IMR-90 (cell line): ENCODE measurements at regions not wholly inside any gene's neighbourhood (a gene's known extent, or its start where the extent isn't known, plus 50 kb on each side); places are given as distances from the start of the nearest gene placed in this dataset.

ENCODE experiments used
- ATAC-seq: fragments of 200-7000 bp; cut with Tn5 transposase; 2 replicates; pipeline ENCODE4 v1.9.1; 2020; ENCODE audit warnings: low read depth, mild to moderate bottlenecking, moderate library complexity
- BruUV-seq: library from RNA; stranded (reverse); fragments of 400-500 nt; replicated peaks from 2 replicates; lab custom pipeline; 2021; lab: Mats Ljungman, UMichigan
- CTCF ChIA-PET: fragments of 300-600 bp; formaldehyde crosslinking; extraction: SDS; loops from one replicate; lab custom pipeline; 2021; ENCODE audit warnings: antibody characterized with exemption; lab: Yijun Ruan, JAX
- POLR2A ChIA-PET: fragments of 300-600 bp; sonication (Branson Sonifier 250); formaldehyde crosslinking; loops from one replicate; lab custom pipeline; 2022; ENCODE audit warnings: antibody characterized with exemption; ENCODE audit not compliant: unreplicated experiment; lab: Charles Lee
- DNase-seq: peaks from one replicate; pipeline ENCODE4 v3.0.0; 2013
- H2AFZ ChIP-seq: replicated peaks from 2 replicates; pipeline ENCODE3; 2013; ENCODE audit warnings: low read length, mild to moderate bottlenecking; ENCODE audit not compliant: poor library complexity
- H2AK5ac ChIP-seq: 2 replicates; pipeline ENCODE4 v1.6.1; 2013; ENCODE audit warnings: low read depth, low read length, inconsistent platforms
- H2AK9ac ChIP-seq: replicated peaks from 2 replicates; pipeline ENCODE3; 2013; ENCODE audit warnings: mild to moderate bottlenecking, low read depth, low read length, moderate library complexity; ENCODE audit not compliant: poor library complexity
- H2BK120ac ChIP-seq: 2 replicates; pipeline ENCODE4 v1.6.1; 2013; ENCODE audit warnings: low read depth, low read length, inconsistent platforms
- H2BK15ac ChIP-seq: 3 replicates; pipeline ENCODE4 v1.6.1; 2013; ENCODE audit warnings: low read depth, low read length, inconsistent platforms
- H2BK20ac ChIP-seq: 2 replicates; pipeline ENCODE4 v1.6.1; 2013; ENCODE audit warnings: low read depth, mild to moderate bottlenecking, inconsistent platforms, low read length, moderate library complexity
- H2BK5ac ChIP-seq: 2 replicates; pipeline ENCODE4 v1.6.1; 2013; ENCODE audit warnings: mild to moderate bottlenecking, low read depth, low read length, inconsistent platforms; ENCODE audit not compliant: poor library complexity, severe bottlenecking
- H3K14ac ChIP-seq: replicated peaks from 2 replicates; pipeline ENCODE4 v1.6.1; 2013; ENCODE audit warnings: low read depth, low read length, inconsistent platforms
- H3K18ac ChIP-seq: 2 replicates; pipeline ENCODE4 v1.6.1; 2013; ENCODE audit warnings: low read depth, low read length, control low read depth
- H3K23ac ChIP-seq: 2 replicates; pipeline ENCODE4 v1.6.1; 2013; ENCODE audit warnings: low read depth, low read length, inconsistent platforms
- H3K27ac ChIP-seq: 2 replicates; pipeline ENCODE4 v1.5.1; 2013; ENCODE audit warnings: mild to moderate bottlenecking, control low read depth, low read length; ENCODE audit not compliant: insufficient read depth
- H3K27me3 ChIP-seq: 2 replicates; pipeline ENCODE4 v1.6.1; 2013; ENCODE audit warnings: low read length; ENCODE audit not compliant: control insufficient read depth, insufficient read depth
- H3K36me3 ChIP-seq: 2 replicates; pipeline ENCODE4 v1.6.1; 2013; ENCODE audit warnings: low read length, mixed read lengths; ENCODE audit not compliant: control insufficient read depth, insufficient read depth
- H3K4ac ChIP-seq: 2 replicates; pipeline ENCODE4 v1.6.1; 2013; ENCODE audit warnings: low read depth, low read length, inconsistent platforms
- H3K4me1 ChIP-seq: 2 replicates; pipeline ENCODE4 v1.6.1; 2013; ENCODE audit warnings: low read length, mixed read lengths; ENCODE audit not compliant: control insufficient read depth, insufficient read depth
- H3K4me2 ChIP-seq: 2 replicates; pipeline ENCODE4 v1.6.1; 2013; ENCODE audit warnings: low read depth, mild to moderate bottlenecking, control low read depth, low read length, moderate library complexity
- H3K4me3 ChIP-seq: 2 replicates; pipeline ENCODE4 v1.5.1; 2013; ENCODE audit warnings: low read depth, mild to moderate bottlenecking, control low read depth, low read length, moderate library complexity; ENCODE audit not compliant: insufficient read depth
- H3K56ac ChIP-seq: 2 replicates; pipeline ENCODE4 v1.6.1; 2013; ENCODE audit warnings: low read length, inconsistent platforms; ENCODE audit not compliant: insufficient read depth; ENCODE audit errors: extremely low read depth
- H3K79me1 ChIP-seq, 2 experiments: 2 replicates each; pipeline ENCODE4 v1.6.1; 2013; ENCODE audit warnings: low read length in 2 of 2, inconsistent platforms in 1 of 2, low read depth in 1 of 2
- H3K9ac ChIP-seq: 2 replicates; pipeline ENCODE4 v1.6.1; 2013; ENCODE audit warnings: low read depth, low read length, control low read depth
- H3K9me1 ChIP-seq: 2 replicates; pipeline ENCODE4 v1.6.1; 2013; ENCODE audit warnings: low read length, inconsistent platforms; ENCODE audit not compliant: insufficient read depth
- H3K9me3 ChIP-seq: 2 replicates; pipeline ENCODE4 v1.6.1; 2013; ENCODE audit warnings: low read length; ENCODE audit not compliant: control insufficient read depth, insufficient read depth
- H4K20me1 ChIP-seq: 2 replicates; pipeline ENCODE4 v1.6.1; 2013; ENCODE audit warnings: low read length, inconsistent platforms; ENCODE audit not compliant: insufficient read depth
- H4K5ac ChIP-seq: 2 replicates; pipeline ENCODE4 v1.6.1; 2013; ENCODE audit warnings: mild to moderate bottlenecking, low read depth, low read length, control low read depth
- H4K8ac ChIP-seq, 2 experiments: 2 replicates each; pipeline ENCODE4 v1.6.1; 2013; ENCODE audit warnings: low read depth in 2 of 2, low read length in 2 of 2, control low read depth in 1 of 2, inconsistent platforms in 1 of 2
- H4K91ac ChIP-seq: 2 replicates; pipeline ENCODE4 v1.6.1; 2013; ENCODE audit warnings: low read depth, low read length, inconsistent platforms; ENCODE audit not compliant: insufficient read depth
- CEBPB ChIP-seq: IDR thresholded peaks from 2 replicates; pipeline ENCODE4 v1.6.1; 2012; ENCODE audit warnings: low read depth, low read length, improper control_type of control experiment
- CHD1 ChIP-seq: IDR thresholded peaks from 2 replicates; pipeline ENCODE4 v1.6.1; 2012; ENCODE audit warnings: low read depth, low read length, improper control_type of control experiment
- NFE2L2 ChIP-seq: fragments of 150-350 bp; IDR thresholded peaks from 2 replicates; pipeline ENCODE4 v1.6.1; 2016; ENCODE audit warnings: low read depth, mild to moderate bottlenecking, low read length
- POLR2A ChIP-seq: IDR thresholded peaks from 2 replicates; pipeline ENCODE4 v1.6.1; 2012; ENCODE audit warnings: mild to moderate bottlenecking, low read depth, low read length
- WGBS, 2 experiments: methylation state at CpG; one replicate each; pipeline versions ENCODE4 v1.1.5 to v1.1.7; 2013; ENCODE audit warnings: missing lambda C conversion rate in 2 of 2; ENCODE audit not compliant: insufficient read length in 1 of 2; ENCODE audit errors: extremely low coverage in 2 of 2; 5-methylcytosine and 5-hydroxymethylcytosine counted together
- dilution Hi-C: fragments of 300-500 bp; cut with HindIII; formaldehyde crosslinking; loops from one replicate; pipeline ENCODE4 v1.14.3; 2018; ENCODE audit warnings: low sequenced_read_pairs; ENCODE audit not compliant: unreplicated experiment
- in situ Hi-C: fragments of 300-500 bp; cut with MboI; formaldehyde crosslinking; loops from 3 replicates; pipeline ENCODE4 v1.14.3; 2019; ENCODE audit warnings: low sequenced_read_pairs, inconsistent platforms, mixed read lengths
- intact Hi-C: fragments of 100-400 bp; cut with micrococcal nuclease; formaldehyde crosslinking; loops from 2 replicates; pipeline ENCODE4 v1.10.0; 2022
- TF ChIP-seq, protein P1 (sequence below): fragments of 150-350 bp; IDR thresholded peaks from 2 replicates; pipeline ENCODE4 v1.6.1; 2016; ENCODE audit warnings: low read depth, mild to moderate bottlenecking, low read length, moderate library complexity, borderline replicate concordance

DNA sequence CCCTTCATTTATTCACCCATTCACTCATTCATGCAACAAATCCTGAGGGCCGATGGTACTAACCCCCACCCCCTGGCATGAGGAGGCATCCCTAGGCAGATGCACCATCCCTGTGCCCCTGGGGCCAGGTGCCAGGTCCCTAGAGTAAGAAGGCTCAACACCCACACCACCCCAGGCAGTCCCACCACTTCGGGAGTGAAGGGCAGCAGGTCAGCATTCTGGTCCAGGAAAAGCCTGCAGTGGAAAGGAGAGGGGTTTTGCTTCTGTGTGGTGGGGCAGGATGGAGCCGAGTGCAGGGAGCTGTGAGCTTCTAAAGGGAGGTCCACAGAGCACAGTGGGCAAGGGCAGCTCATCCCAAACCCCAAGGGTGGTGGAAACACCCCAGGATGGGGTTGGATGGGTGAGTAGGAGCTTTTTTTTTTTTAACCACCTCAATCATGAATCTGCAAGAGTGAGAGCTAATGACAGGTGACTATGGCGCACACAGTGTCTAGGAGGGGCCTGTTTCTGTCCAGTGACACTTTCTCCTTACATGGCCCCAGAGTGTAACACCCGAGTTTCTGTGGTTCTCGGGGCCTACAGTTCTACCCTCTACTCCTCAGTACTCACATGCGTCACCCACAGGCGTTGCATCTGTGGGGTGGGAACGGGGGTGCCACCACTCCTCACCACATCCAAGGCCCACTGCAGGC is 414.3 kb downstream of the TMEM121 start:
- H3K4ac ChIP-seq = no peak overlapping the region
- H4K20me1 ChIP-seq = no peaks in the 10 kb centered on the region
- no peak overlapping the region for H2BK15ac ChIP-seq
- no peak overlapping the region for H2AFZ ChIP-seq
- H3K27me3 ChIP-seq = no peaks in the 10 kb centered on the region
- no peak overlapping the region for H2BK120ac ChIP-seq
- no peaks in the 10 kb centered on the region for H3K4me1 ChIP-seq
- peaks cover 47% of the 10 kb centered on the region for H3K9me3 ChIP-seq
- H2BK20ac ChIP-seq = no peak overlapping the region
- intact Hi-C loops (no loop called here), in situ Hi-C loops (no loop called here), dilution Hi-C loops (no loop called here)
- TF ChIP-seq, protein P1, sequence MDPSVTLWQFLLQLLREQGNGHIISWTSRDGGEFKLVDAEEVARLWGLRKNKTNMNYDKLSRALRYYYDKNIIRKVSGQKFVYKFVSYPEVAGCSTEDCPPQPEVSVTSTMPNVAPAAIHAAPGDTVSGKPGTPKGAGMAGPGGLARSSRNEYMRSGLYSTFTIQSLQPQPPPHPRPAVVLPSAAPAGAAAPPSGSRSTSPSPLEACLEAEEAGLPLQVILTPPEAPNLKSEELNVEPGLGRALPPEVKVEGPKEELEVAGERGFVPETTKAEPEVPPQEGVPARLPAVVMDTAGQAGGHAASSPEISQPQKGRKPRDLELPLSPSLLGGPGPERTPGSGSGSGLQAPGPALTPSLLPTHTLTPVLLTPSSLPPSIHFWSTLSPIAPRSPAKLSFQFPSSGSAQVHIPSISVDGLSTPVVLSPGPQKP = no peak
- TF ChIP-seq POLR2A = no peak
- no peak for TF ChIP-seq CEBPB
- TF ChIP-seq CHD1 = no peak
- no peak for TF ChIP-seq NFE2L2
- no peaks in the 10 kb centered on the region for H3K36me3 ChIP-seq
- no peak overlapping the region for H4K5ac ChIP-seq
- ChIA-PET POLR2A (no interaction called here), CTCF (no interaction called here)
- ATAC-seq = no peak
- no peaks in the 10 kb centered on the region for H3K9me1 ChIP-seq
- H4K8ac ChIP-seq = no peak overlapping the region
- WGBS, 2 experiments = 33% methylated on average over 2 of the region's 9 CpGs; no CpG with 5 or more reads in 1 of the 2 experiments
- H3K14ac ChIP-seq = no peak overlapping the region
- no TSS peak for BruUV-seq
- no peak overlapping the region for H2AK5ac ChIP-seq
- H3K9ac ChIP-seq = no peak overlapping the region
- H3K4me3 ChIP-seq = no peak overlapping the region
- no peak overlapping the region for H2BK5ac ChIP-seq
- no peak overlapping the region for H3K23ac ChIP-seq
- DNase-seq = no peak
- no peak overlapping the region for H4K91ac ChIP-seq
- no peak overlapping the region for H3K27ac ChIP-seq
- H3K4me2 ChIP-seq = no peak overlapping the region
- no peak overlapping the region for H3K18ac ChIP-seq
- H3K56ac ChIP-seq = no peak overlapping the region
- H3K79me1 ChIP-seq = no peaks in the 10 kb centered on the region
- no peak overlapping the region for H2AK9ac ChIP-seq
